ENCODE measurements at regions not wholly inside any gene's neighbourhood (a gene's known extent, or its start where the extent isn't known, plus 50 kb on each side); places are given as distances from the start of the nearest gene placed in this dataset.

DNA sequence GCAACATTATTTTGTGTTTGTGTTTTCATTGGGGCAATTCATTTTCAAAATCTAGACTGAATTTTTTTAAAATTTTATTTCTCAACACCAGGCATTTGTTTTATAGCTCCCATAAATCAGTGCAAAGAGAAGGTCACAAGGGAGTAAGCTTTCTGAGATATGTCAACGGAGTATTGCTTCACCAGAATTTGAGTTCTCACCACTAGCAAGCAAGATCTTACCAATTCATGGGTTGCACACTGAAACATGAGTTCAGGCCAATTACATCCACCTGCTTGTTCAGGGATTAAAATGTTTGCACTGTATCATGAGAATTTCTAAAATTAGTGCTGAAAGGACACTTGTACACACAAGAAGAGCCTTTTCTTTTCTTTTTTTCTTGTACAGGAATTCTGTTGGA lies 121.9 kb downstream of the CAND1 start:
- TF ChIP-seq, protein P1, sequence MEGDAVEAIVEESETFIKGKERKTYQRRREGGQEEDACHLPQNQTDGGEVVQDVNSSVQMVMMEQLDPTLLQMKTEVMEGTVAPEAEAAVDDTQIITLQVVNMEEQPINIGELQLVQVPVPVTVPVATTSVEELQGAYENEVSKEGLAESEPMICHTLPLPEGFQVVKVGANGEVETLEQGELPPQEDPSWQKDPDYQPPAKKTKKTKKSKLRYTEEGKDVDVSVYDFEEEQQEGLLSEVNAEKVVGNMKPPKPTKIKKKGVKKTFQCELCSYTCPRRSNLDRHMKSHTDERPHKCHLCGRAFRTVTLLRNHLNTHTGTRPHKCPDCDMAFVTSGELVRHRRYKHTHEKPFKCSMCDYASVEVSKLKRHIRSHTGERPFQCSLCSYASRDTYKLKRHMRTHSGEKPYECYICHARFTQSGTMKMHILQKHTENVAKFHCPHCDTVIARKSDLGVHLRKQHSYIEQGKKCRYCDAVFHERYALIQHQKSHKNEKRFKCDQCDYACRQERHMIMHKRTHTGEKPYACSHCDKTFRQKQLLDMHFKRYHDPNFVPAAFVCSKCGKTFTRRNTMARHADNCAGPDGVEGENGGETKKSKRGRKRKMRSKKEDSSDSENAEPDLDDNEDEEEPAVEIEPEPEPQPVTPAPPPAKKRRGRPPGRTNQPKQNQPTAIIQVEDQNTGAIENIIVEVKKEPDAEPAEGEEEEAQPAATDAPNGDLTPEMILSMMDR (IDR thresholded peaks at IDR 0.05), result no peak
- TF ChIP-seq POLR2A (IDR thresholded peaks at IDR 0.05), result no peak

Data from testis (tissue), 2 donors.